Peyer's patch (tissue), 4 donors: ENCODE measurements at regions not wholly inside any gene's neighbourhood (a gene's known extent, or its start where the extent isn't known, plus 50 kb on each side); places are given as distances from the start of the nearest gene placed in this dataset.

Experiments used
- CTCF ChIP-seq, 6 experiments: fragments of 450-650 bp in 4 of 6; fragments of 200-600 bp in 2 of 6; sonication (generic) in 1 of 6; IDR thresholded peaks; one replicate each; pipeline ENCODE4 v1.5.1; 2017 to 2019; ENCODE audit warnings: antibody characterized with exemption in 6 of 6, mild to moderate bottlenecking in 3 of 6, moderate library complexity in 1 of 6
- POLR2A ChIP-seq, 2 donors: fragments of 450-650 bp; IDR thresholded peaks; one replicate each; pipeline ENCODE4 v1.5.1; 2017; ENCODE audit warnings: antibody characterized with exemption in 2 of 2, mild to moderate bottlenecking in 2 of 2, moderate library complexity in 2 of 2

- TF ChIP-seq CTCF (IDR thresholded peaks at IDR 0.05) (no peak), POLR2A (IDR thresholded peaks at IDR 0.05) (no peak)
These were observed 468.3 kb downstream of the PCDH18 start for GRCh38 chr4:137063961-137064360.
